ENCODE measurements at regions not wholly inside any gene's neighbourhood (a gene's known extent, or its start where the extent isn't known, plus 50 kb on each side); places are given as distances from the start of the nearest gene placed in this dataset.
A peak's percentile ranks its signal among the peaks of the same experiment; 100 is the strongest.

GRCh38 chr13:34808649-34809048, 133.4 kb upstream of the NBEA start:
- no peaks in the 10 kb centered on the region for H3K36me3 ChIP-seq
- H3K27ac ChIP-seq, result no peak overlapping the region
- peaks cover 3% of the 10 kb centered on the region for H3K4me1 ChIP-seq
- no peak for DNase-seq
- no peaks in the 10 kb centered on the region; the same call in 1 of the 2 replicates for H3K27me3 ChIP-seq
- H3K9me3 ChIP-seq (replicated peaks), result no peaks in the 10 kb centered on the region
- no peak overlapping the region for H3K4me3 ChIP-seq

GRCh38 chr13:34810996-34811395, 131.1 kb upstream of the NBEA start:
- Histone ChIP-seq H3K36me3 (no peaks in the 10 kb centered on the region), H3K4me3 (no peak overlapping the region), H3K27ac (no peak overlapping the region), H3K4me1 (peaks cover 3% of the 10 kb centered on the region), H3K9me3 (replicated peaks) (no peaks in the 10 kb centered on the region), H3K27me3 (no peaks in the 10 kb centered on the region; the same call in 1 of the 2 replicates)
- no peak for DNase-seq

GRCh38 chr13:34815526-34815925, 126.5 kb upstream of the NBEA start:
- Histone ChIP-seq H3K4me3 (no peak overlapping the region), H3K9me3 (replicated peaks) (no peaks in the 10 kb centered on the region), H3K36me3 (no peaks in the 10 kb centered on the region), H3K27ac (no peak overlapping the region), H3K27me3 (no peaks in the 10 kb centered on the region), H3K4me1 (no peaks in the 10 kb centered on the region)
- DNase-seq, result no peak

- Histone ChIP-seq H3K9me3 (replicated peaks) (no peaks in the 10 kb centered on the region), H3K4me1 (no peaks in the 10 kb centered on the region), H3K36me3 (no peaks in the 10 kb centered on the region), H3K27me3 (no peaks in the 10 kb centered on the region), H3K27ac (no peak overlapping the region), H3K4me3 (no peak overlapping the region)
- no peak for DNase-seq
These were observed 125.7 kb upstream of the NBEA start for GRCh38 chr13:34816245-34816884.

- H3K9me3 ChIP-seq (replicated peaks), result no peaks in the 10 kb centered on the region
- no peak overlapping the region for H3K4me3 ChIP-seq
- no peaks in the 10 kb centered on the region for H3K27me3 ChIP-seq
- H3K36me3 ChIP-seq, result no peaks in the 10 kb centered on the region
- H3K4me1 ChIP-seq, result no peaks in the 10 kb centered on the region
- no peak overlapping the region for H3K27ac ChIP-seq
- no peak for DNase-seq
These were observed 125.0 kb upstream of the NBEA start for GRCh38 chr13:34816908-34817665.

GRCh38 chr13:34822650-34823049, 119.4 kb upstream of the NBEA start:
- Histone ChIP-seq H3K9me3 (replicated peaks) (no peaks in the 10 kb centered on the region), H3K4me3 (no peak overlapping the region), H3K27me3 (no peaks in the 10 kb centered on the region), H3K27ac (no peak overlapping the region), H3K4me1 (no peaks in the 10 kb centered on the region), H3K36me3 (no peaks in the 10 kb centered on the region)
- DNase-seq, result no peak

- no peaks in the 10 kb centered on the region for H3K4me1 ChIP-seq
- no peak for DNase-seq
- no peak overlapping the region for H3K27ac ChIP-seq
- no peaks in the 10 kb centered on the region for H3K36me3 ChIP-seq
- no peak overlapping the region for H3K4me3 ChIP-seq
- H3K27me3 ChIP-seq, result no peaks in the 10 kb centered on the region
- no peaks in the 10 kb centered on the region for H3K9me3 ChIP-seq (replicated peaks)
These were observed 115.6 kb upstream of the NBEA start for GRCh38 chr13:34826432-34826831.

GRCh38 chr13:34833562-34834182, 108.4 kb upstream of the NBEA start:
- DNase-seq, result peak in 1 of 2 experiments; percentile 13

GRCh38 chr13:34842466-34842865, 99.6 kb upstream of the NBEA start:
- no peaks in the 10 kb centered on the region for H3K4me1 ChIP-seq
- no peak overlapping the region for H3K4me3 ChIP-seq
- no peaks in the 10 kb centered on the region for H3K9me3 ChIP-seq (replicated peaks)
- no peak overlapping the region for H3K27ac ChIP-seq
- H3K27me3 ChIP-seq, result no peaks in the 10 kb centered on the region
- H3K36me3 ChIP-seq, result no peaks in the 10 kb centered on the region
- no peak for DNase-seq

More at GRCh38 chr13:34833562-34834182, 108.4 kb upstream of the NBEA start:
- Histone ChIP-seq H3K27me3 (no peaks in the 10 kb centered on the region), H3K27ac (no peak overlapping the region), H3K36me3 (no peaks in the 10 kb centered on the region), H3K9me3 (replicated peaks) (no peaks in the 10 kb centered on the region), H3K4me1 (no peaks in the 10 kb centered on the region), H3K4me3 (no peak overlapping the region)

- no peak overlapping the region for H3K4me3 ChIP-seq
- no peak for DNase-seq
- H3K27ac ChIP-seq, result no peak overlapping the region
- H3K27me3 ChIP-seq, result no peaks in the 10 kb centered on the region
- H3K4me1 ChIP-seq, result no peaks in the 10 kb centered on the region
- no peaks in the 10 kb centered on the region for H3K9me3 ChIP-seq (replicated peaks)
- no peaks in the 10 kb centered on the region for H3K36me3 ChIP-seq
These were observed 94.3 kb upstream of the NBEA start for GRCh38 chr13:34847766-34848165.

GRCh38 chr13:34849406-34849805, 92.7 kb upstream of the NBEA start:
- no peaks in the 10 kb centered on the region for H3K27me3 ChIP-seq
- H3K36me3 ChIP-seq, result no peaks in the 10 kb centered on the region
- H3K27ac ChIP-seq, result no peak overlapping the region
- no peak for DNase-seq
- H3K4me3 ChIP-seq, result no peak overlapping the region
- no peaks in the 10 kb centered on the region for H3K4me1 ChIP-seq
- no peaks in the 10 kb centered on the region for H3K9me3 ChIP-seq (replicated peaks)

GRCh38 chr13:34853161-34853560, 88.9 kb upstream of the NBEA start:
- H3K9me3 ChIP-seq (replicated peaks), result no peaks in the 10 kb centered on the region
- H3K27me3 ChIP-seq, result no peaks in the 10 kb centered on the region; the same call in 1 of the 2 replicates
- H3K27ac ChIP-seq, result no peak overlapping the region
- H3K4me3 ChIP-seq, result no peak overlapping the region
- DNase-seq, result no peak
- H3K4me1 ChIP-seq, result no peaks in the 10 kb centered on the region
- no peaks in the 10 kb centered on the region for H3K36me3 ChIP-seq

GRCh38 chr13:34857558-34858325, 84.3 kb upstream of the NBEA start:
- Histone ChIP-seq H3K36me3 (no peaks in the 10 kb centered on the region), H3K27ac (no peak overlapping the region), H3K9me3 (replicated peaks) (no peaks in the 10 kb centered on the region), H3K4me3 (no peak overlapping the region), H3K27me3 (no peaks in the 10 kb centered on the region; the same call in 1 of the 2 replicates), H3K4me1 (no peaks in the 10 kb centered on the region)
- no peak for DNase-seq

- Histone ChIP-seq H3K27me3 (no peaks in the 10 kb centered on the region), H3K36me3 (no peaks in the 10 kb centered on the region)
- no peak for DNase-seq
These were observed 79.8 kb upstream of the NBEA start for GRCh38 chr13:34862311-34862710.

GRCh38 chr13:34862716-34863115, 79.4 kb upstream of the NBEA start:
- Histone ChIP-seq H3K27ac (no peak overlapping the region), H3K4me1 (peaks cover 18% of the 10 kb centered on the region), H3K4me3 (no peak overlapping the region), H3K9me3 (replicated peaks) (no peaks in the 10 kb centered on the region), H3K27me3 (no peaks in the 10 kb centered on the region), H3K36me3 (no peaks in the 10 kb centered on the region)
- DNase-seq, result no peak

More at GRCh38 chr13:34862311-34862710, 79.8 kb upstream of the NBEA start:
- Histone ChIP-seq H3K4me3 (no peak overlapping the region), H3K4me1 (peaks cover 16% of the 10 kb centered on the region), H3K9me3 (replicated peaks) (no peaks in the 10 kb centered on the region), H3K27ac (no peak overlapping the region)

Data from SJCRH30 (cell line).